ENCODE measurements at regions not wholly inside any gene's neighbourhood (a gene's known extent, or its start where the extent isn't known, plus 50 kb on each side); places are given as distances from the start of the nearest gene placed in this dataset.

DNA sequence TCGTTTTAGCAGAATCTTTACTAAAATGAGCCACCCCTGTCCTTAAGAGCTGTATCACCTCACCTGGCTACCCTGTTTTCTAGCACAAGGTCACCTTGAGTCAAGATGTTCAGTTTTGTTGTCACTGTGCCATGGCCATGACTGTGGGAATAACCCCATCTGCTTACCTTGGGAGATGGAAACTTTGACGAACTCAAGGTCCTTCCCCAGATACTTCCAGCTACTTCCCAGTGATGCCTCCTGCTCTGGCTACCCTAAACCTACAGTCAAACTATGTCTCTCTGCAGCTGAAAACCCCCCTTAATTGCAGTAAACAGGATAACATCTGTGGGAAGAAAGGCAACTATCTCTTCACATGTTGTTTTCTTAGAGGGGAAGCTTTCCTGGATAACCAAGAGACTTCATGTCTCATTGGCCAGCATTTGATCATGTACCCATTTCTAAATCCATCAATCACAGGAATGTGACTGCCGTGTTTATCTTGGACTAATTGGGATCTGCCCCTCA, 89.5 kb upstream of the C1orf21 start:
- H3K27ac ChIP-seq (ENCODE audit: low read depth, low read length): no peak overlapping the region

DNA sequence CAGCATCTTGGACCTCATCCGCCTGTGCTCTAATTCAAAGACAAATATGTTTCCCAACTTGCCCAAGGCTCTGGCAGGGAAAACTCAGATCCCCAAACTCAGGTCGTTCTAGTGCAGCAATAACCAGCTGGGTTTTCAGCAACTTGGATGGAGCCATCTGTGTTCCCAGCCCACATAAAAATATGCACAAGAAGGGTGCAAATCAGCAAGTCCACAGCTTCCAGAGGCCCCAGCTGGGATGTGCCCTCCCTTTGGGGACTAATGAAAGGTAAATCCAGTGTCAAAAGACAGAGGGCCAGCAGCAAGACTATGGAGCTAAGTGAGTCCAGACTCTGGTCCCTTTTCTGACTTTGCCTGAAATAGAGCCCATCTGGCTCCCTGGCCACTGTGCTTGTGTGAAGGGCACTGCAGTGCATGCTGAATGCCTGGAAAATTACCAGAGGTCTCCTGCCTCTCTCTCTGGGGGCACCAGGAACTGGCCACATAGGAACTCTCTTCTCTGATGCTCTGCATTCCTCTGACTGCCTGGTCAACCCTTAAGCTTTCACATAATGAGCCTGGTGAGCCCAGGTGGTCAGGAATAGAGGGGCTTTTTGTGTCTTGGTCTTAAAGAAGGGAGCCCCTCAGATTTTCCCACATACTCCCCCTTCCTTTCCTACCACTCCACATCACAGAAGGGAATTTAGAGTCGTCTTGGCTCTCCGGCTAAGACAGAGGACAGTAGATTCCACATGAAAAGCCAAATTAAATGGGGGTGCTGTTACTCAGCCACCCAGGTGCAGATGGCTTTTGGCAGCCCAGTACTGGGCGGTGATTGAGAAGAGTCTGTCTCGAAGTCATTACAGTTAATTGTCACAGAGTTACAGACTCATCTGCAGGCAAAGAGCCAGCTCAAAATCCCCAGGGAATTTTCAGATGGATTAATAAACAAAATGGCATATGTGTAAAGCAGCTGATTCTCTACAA, 88.1 kb upstream of the C1orf21 start:
- H3K79me2 ChIP-seq (ENCODE audit: control insufficient read depth, low read length): no peaks in the 10 kb centered on the region
- H3K4me3 ChIP-seq (ENCODE audit: low read length): no peak overlapping the region
- H4K20me1 ChIP-seq (ENCODE audit: control insufficient read depth, insufficient read depth, low read depth, low read length): no peaks in the 10 kb centered on the region
- no peaks in the 10 kb centered on the region for H3K9me2 ChIP-seq (replicated peaks; ENCODE audit: control insufficient read depth, low read length)
- H3K27me3 ChIP-seq (ENCODE audit: control insufficient read depth, low read length): no peaks in the 10 kb centered on the region; the same call in 1 of the 2 replicates
- no peaks in the 10 kb centered on the region for H3K36me3 ChIP-seq (ENCODE audit: control insufficient read depth, low read length)
- H3K4me1 ChIP-seq (ENCODE audit: control insufficient read depth, low read length): no peaks in the 10 kb centered on the region
- no peak overlapping the region for H3K27ac ChIP-seq (ENCODE audit: low read depth, low read length)
- no peak overlapping the region for H3K4me2 ChIP-seq (ENCODE audit: low read length)
- TF ChIP-seq, protein P1, sequence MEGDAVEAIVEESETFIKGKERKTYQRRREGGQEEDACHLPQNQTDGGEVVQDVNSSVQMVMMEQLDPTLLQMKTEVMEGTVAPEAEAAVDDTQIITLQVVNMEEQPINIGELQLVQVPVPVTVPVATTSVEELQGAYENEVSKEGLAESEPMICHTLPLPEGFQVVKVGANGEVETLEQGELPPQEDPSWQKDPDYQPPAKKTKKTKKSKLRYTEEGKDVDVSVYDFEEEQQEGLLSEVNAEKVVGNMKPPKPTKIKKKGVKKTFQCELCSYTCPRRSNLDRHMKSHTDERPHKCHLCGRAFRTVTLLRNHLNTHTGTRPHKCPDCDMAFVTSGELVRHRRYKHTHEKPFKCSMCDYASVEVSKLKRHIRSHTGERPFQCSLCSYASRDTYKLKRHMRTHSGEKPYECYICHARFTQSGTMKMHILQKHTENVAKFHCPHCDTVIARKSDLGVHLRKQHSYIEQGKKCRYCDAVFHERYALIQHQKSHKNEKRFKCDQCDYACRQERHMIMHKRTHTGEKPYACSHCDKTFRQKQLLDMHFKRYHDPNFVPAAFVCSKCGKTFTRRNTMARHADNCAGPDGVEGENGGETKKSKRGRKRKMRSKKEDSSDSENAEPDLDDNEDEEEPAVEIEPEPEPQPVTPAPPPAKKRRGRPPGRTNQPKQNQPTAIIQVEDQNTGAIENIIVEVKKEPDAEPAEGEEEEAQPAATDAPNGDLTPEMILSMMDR (IDR thresholded peaks at IDR 0.05; ENCODE audit: low read depth, low read length, poor library complexity, severe bottlenecking): no peak
- TF ChIP-seq EZH2phosphoT487 (IDR thresholded peaks at IDR 0.05; ENCODE audit: borderline replicate concordance, low read length): no peak
- no peaks in the 10 kb centered on the region for H3K9me3 ChIP-seq (ENCODE audit: control insufficient read depth, insufficient read depth, low read length)
- no peaks in the 10 kb centered on the region for H3F3A ChIP-seq (ENCODE audit: control insufficient read depth, insufficient read depth)

More for the DNA sequence above, 89.5 kb upstream of the C1orf21 start:
- no peak overlapping the region for H3K4me3 ChIP-seq (ENCODE audit: low read length)
- TF ChIP-seq, protein P1 (IDR thresholded peaks at IDR 0.05; ENCODE audit: low read depth, low read length, poor library complexity, severe bottlenecking): no peak
- no peak for TF ChIP-seq EZH2phosphoT487 (IDR thresholded peaks at IDR 0.05; ENCODE audit: borderline replicate concordance, low read length)
- H4K20me1 ChIP-seq (ENCODE audit: control insufficient read depth, insufficient read depth, low read depth, low read length): no peaks in the 10 kb centered on the region
- H3F3A ChIP-seq (ENCODE audit: control insufficient read depth, insufficient read depth): no peaks in the 10 kb centered on the region
- no peaks in the 10 kb centered on the region for H3K9me2 ChIP-seq (replicated peaks; ENCODE audit: control insufficient read depth, low read length)
- H3K9me3 ChIP-seq (ENCODE audit: control insufficient read depth, insufficient read depth, low read length): no peaks in the 10 kb centered on the region
- H3K36me3 ChIP-seq (ENCODE audit: control insufficient read depth, low read length): no peaks in the 10 kb centered on the region
- no peaks in the 10 kb centered on the region for H3K79me2 ChIP-seq (ENCODE audit: control insufficient read depth, low read length)
- H3K4me2 ChIP-seq (ENCODE audit: low read length): no peak overlapping the region
- no peaks in the 10 kb centered on the region; the same call in 1 of the 2 replicates for H3K27me3 ChIP-seq (ENCODE audit: control insufficient read depth, low read length)
- no peaks in the 10 kb centered on the region for H3K4me1 ChIP-seq (ENCODE audit: control insufficient read depth, low read length)

DNA sequence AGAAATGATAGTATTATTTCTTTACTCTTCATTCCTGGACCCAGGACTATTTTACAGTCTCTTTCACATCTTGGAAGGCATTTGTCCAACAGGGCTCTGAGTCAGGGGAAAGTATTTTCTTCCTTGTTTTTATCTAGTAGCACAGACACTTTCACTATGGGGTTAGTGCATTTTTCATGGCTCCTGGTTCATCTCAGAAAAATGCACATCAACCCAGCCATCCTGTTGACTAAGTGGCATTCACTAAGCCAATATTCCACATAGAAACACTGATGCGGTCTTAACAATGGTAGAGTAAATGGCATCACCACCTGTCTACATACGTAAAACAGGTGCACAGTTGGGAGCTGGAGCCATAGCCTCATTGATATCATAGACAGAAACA, 87.4 kb upstream of the C1orf21 start:
- H3K36me3 ChIP-seq (ENCODE audit: control insufficient read depth, low read length): no peaks in the 10 kb centered on the region
- H3F3A ChIP-seq (ENCODE audit: control insufficient read depth, insufficient read depth): no peaks in the 10 kb centered on the region
- H3K4me1 ChIP-seq (ENCODE audit: control insufficient read depth, low read length): no peaks in the 10 kb centered on the region
- no peak overlapping the region for H3K4me2 ChIP-seq (ENCODE audit: low read length)
- no peak overlapping the region for H3K4me3 ChIP-seq (ENCODE audit: low read length)
- no peaks in the 10 kb centered on the region for H3K9me3 ChIP-seq (ENCODE audit: control insufficient read depth, insufficient read depth, low read length)
- H4K20me1 ChIP-seq (ENCODE audit: control insufficient read depth, insufficient read depth, low read depth, low read length): no peaks in the 10 kb centered on the region
- no peaks in the 10 kb centered on the region for H3K9me2 ChIP-seq (replicated peaks; ENCODE audit: control insufficient read depth, low read length)
- H3K79me2 ChIP-seq (ENCODE audit: control insufficient read depth, low read length): no peaks in the 10 kb centered on the region
- H3K27ac ChIP-seq (ENCODE audit: low read depth, low read length): no peak overlapping the region
- H3K27me3 ChIP-seq (ENCODE audit: control insufficient read depth, low read length): no peaks in the 10 kb centered on the region; the same call in 1 of the 2 replicates
- TF ChIP-seq, protein P1 (IDR thresholded peaks at IDR 0.05; ENCODE audit: low read depth, low read length, poor library complexity, severe bottlenecking): no peak
- no peak for TF ChIP-seq EZH2phosphoT487 (IDR thresholded peaks at IDR 0.05; ENCODE audit: borderline replicate concordance, low read length)
